HL-60 (cell line): ENCODE measurements at regions not wholly inside any gene's neighbourhood (a gene's known extent, or its start where the extent isn't known, plus 50 kb on each side); places are given as distances from the start of the nearest gene placed in this dataset.

Source experiments
- CTCF ChIP-seq: IDR thresholded peaks from one replicate; pipeline ENCODE4 v1.5.1; 2011; ENCODE audit warnings: low read length, control low read depth, inconsistent platforms; ENCODE audit not compliant: insufficient read depth
- GABPA ChIP-seq: IDR thresholded peaks from 2 replicates; pipeline ENCODE4 v1.6.1; 2012; ENCODE audit warnings: low read depth
- TF ChIP-seq, protein P1 (sequence below): IDR thresholded peaks from 2 replicates; pipeline ENCODE4 v1.6.1; 2012; ENCODE audit warnings: low read depth; ENCODE audit not compliant: insufficient replicate concordance

GRCh38 chr17:34837876-34838478 lies 123.3 kb downstream of the CCT6B start:
- TF ChIP-seq, protein P1, sequence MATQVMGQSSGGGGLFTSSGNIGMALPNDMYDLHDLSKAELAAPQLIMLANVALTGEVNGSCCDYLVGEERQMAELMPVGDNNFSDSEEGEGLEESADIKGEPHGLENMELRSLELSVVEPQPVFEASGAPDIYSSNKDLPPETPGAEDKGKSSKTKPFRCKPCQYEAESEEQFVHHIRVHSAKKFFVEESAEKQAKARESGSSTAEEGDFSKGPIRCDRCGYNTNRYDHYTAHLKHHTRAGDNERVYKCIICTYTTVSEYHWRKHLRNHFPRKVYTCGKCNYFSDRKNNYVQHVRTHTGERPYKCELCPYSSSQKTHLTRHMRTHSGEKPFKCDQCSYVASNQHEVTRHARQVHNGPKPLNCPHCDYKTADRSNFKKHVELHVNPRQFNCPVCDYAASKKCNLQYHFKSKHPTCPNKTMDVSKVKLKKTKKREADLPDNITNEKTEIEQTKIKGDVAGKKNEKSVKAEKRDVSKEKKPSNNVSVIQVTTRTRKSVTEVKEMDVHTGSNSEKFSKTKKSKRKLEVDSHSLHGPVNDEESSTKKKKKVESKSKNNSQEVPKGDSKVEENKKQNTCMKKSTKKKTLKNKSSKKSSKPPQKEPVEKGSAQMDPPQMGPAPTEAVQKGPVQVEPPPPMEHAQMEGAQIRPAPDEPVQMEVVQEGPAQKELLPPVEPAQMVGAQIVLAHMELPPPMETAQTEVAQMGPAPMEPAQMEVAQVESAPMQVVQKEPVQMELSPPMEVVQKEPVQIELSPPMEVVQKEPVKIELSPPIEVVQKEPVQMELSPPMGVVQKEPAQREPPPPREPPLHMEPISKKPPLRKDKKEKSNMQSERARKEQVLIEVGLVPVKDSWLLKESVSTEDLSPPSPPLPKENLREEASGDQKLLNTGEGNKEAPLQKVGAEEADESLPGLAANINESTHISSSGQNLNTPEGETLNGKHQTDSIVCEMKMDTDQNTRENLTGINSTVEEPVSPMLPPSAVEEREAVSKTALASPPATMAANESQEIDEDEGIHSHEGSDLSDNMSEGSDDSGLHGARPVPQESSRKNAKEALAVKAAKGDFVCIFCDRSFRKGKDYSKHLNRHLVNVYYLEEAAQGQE: no peak
- TF ChIP-seq CTCF (no peak), GABPA (no peak)
